A673 (cell line): ENCODE measurements at regions not wholly inside any gene's neighbourhood (a gene's known extent, or its start where the extent isn't known, plus 50 kb on each side); places are given as distances from the start of the nearest gene placed in this dataset.

ENCODE experiments used
- EZH2 ChIP-seq: fragments of 200-600 bp; sonication (generic); IDR thresholded peaks from 2 replicates; pipeline ENCODE4 v1.6.1; 2017; ENCODE audit warnings: borderline replicate concordance, low read depth, mild to moderate bottlenecking, mixed read lengths, antibody characterized with exemption, low read length; ENCODE audit not compliant: poor library complexity, severe bottlenecking
- TF ChIP-seq, protein P1 (sequence below): fragments of 300-800, 200-600 bp; sonication (generic); conservative IDR thresholded peaks from 2 replicates; pipeline ENCODE4 v1.5.1; 2017; ENCODE audit warnings: low read depth, mild to moderate bottlenecking, antibody characterized with exemption, low read length, moderate library complexity, mixed read lengths

DNA sequence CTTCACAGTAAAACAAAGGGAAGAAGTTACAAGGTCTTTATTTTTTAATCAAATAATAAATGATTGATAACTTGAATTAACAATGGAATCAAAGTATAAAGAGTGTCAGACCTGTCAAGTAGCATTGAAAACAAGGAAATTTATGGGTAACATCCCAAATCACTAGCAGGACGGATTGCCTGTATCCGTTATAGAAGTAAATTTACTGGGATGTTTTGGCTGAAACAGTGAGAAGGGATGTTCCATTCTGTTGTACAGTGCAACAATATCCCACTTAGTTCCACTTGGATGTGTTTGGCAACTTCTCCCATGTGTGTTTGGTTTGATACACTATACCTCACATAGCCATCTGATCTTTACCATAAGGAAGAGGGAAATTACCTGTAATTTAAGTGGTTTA is 421.0 kb upstream of the CHD1 start:
- TF ChIP-seq, protein P1, sequence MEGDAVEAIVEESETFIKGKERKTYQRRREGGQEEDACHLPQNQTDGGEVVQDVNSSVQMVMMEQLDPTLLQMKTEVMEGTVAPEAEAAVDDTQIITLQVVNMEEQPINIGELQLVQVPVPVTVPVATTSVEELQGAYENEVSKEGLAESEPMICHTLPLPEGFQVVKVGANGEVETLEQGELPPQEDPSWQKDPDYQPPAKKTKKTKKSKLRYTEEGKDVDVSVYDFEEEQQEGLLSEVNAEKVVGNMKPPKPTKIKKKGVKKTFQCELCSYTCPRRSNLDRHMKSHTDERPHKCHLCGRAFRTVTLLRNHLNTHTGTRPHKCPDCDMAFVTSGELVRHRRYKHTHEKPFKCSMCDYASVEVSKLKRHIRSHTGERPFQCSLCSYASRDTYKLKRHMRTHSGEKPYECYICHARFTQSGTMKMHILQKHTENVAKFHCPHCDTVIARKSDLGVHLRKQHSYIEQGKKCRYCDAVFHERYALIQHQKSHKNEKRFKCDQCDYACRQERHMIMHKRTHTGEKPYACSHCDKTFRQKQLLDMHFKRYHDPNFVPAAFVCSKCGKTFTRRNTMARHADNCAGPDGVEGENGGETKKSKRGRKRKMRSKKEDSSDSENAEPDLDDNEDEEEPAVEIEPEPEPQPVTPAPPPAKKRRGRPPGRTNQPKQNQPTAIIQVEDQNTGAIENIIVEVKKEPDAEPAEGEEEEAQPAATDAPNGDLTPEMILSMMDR: no peak
- no peak for TF ChIP-seq EZH2
